Tibial artery (tissue), 4 donors: ENCODE measurements at regions not wholly inside any gene's neighbourhood (a gene's known extent, or its start where the extent isn't known, plus 50 kb on each side); places are given as distances from the start of the nearest gene placed in this dataset.
"Not testable (repeated sequence)": the region's sequence is repeated elsewhere in the genome, so short reads cannot be mapped to it uniquely, and the experiment has no call there.

Experiments used
- DNase-seq, 2 donors: peaks; one replicate each; pipeline ENCODE4 v3.0.0-alpha.2; 2019
- H3K27ac ChIP-seq, 2 donors: fragments of 200-600 bp; sonication (generic) in 1 of 2; 1 replicate in 1 of 2; 2 replicates in 1 of 2; pipeline ENCODE4 v1.5.1; 2018 to 2019; ENCODE audit warnings: mild to moderate bottlenecking in 1 of 2
- H3K27me3 ChIP-seq, 2 donors: fragments of 200-600 bp; sonication (generic) in 1 of 2; one replicate each; pipeline versions ENCODE4 v1.5.1 to v1.6.0; 2016 to 2019
- H3K36me3 ChIP-seq, 3 donors: fragments of 200-600 bp; sonication (generic) in 2 of 3; one replicate each; pipeline ENCODE4 v1.5.1; 2016 to 2019; ENCODE audit warnings: mild to moderate bottlenecking in 2 of 3
- H3K4me1 ChIP-seq, 4 donors: fragments of 200-600 bp; sonication (generic) in 2 of 4; 1 replicate in 3 of 4; 2 replicates in 1 of 4; pipeline ENCODE4 v1.5.1; 2016 to 2019
- H3K4me3 ChIP-seq, 2 donors: fragments of 200-600 bp; sonication (generic) in 1 of 2; 1 replicate in 1 of 2; 2 replicates in 1 of 2; pipeline ENCODE4 v1.5.1; 2018 to 2019; ENCODE audit warnings: mild to moderate bottlenecking in 2 of 2
- H3K9me3 ChIP-seq, 3 donors: fragments of 200-600 bp; sonication (generic) in 1 of 3; one replicate each; pipeline ENCODE4 v1.5.1; 2016 to 2019
- intact Hi-C: fragments of 100-400 bp; cut with DNase I; formaldehyde crosslinking; loops from one replicate; pipeline ENCODE4 v1.15.0; 2023; ENCODE audit warnings: low total_unique reads
- TF ChIP-seq, protein P1 (sequence below), 2 experiments: fragments of 200-600 bp in 1 of 2; fragments of 450-650 bp in 1 of 2; IDR thresholded peaks; one replicate each; pipeline ENCODE4 v1.5.1; 2017 to 2019; ENCODE audit warnings: antibody characterized with exemption in 2 of 2, mild to moderate bottlenecking in 1 of 2, moderate library complexity in 1 of 2

DNA sequence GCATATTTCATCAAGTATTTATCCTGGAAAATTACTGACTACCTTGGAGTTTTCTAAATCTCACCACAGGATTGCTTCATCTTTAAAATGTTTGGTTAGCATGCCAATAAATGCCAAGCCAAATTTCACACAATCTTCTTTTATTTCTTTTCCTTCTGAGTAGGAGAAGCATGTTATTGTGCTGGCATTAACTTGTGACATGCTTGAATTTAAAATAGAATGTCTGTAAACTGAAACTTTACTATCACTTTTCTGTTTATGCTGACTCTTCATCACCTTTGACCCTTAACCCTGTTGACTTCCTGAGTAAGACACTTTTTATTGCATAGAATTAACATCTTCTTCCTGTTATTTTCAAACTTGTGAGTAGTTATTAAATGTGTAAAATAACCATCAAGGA lies 56.2 kb upstream of the LRRTM4 start:
- TF ChIP-seq, protein P1, sequence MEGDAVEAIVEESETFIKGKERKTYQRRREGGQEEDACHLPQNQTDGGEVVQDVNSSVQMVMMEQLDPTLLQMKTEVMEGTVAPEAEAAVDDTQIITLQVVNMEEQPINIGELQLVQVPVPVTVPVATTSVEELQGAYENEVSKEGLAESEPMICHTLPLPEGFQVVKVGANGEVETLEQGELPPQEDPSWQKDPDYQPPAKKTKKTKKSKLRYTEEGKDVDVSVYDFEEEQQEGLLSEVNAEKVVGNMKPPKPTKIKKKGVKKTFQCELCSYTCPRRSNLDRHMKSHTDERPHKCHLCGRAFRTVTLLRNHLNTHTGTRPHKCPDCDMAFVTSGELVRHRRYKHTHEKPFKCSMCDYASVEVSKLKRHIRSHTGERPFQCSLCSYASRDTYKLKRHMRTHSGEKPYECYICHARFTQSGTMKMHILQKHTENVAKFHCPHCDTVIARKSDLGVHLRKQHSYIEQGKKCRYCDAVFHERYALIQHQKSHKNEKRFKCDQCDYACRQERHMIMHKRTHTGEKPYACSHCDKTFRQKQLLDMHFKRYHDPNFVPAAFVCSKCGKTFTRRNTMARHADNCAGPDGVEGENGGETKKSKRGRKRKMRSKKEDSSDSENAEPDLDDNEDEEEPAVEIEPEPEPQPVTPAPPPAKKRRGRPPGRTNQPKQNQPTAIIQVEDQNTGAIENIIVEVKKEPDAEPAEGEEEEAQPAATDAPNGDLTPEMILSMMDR (IDR thresholded peaks at IDR 0.05): no peak
- intact Hi-C loops: no loop called here
- no peak for DNase-seq
- H3K27me3 ChIP-seq: no peaks in the 10 kb centered on the region
- no peaks in the 10 kb centered on the region for H3K9me3 ChIP-seq
- H3K27ac ChIP-seq: no peak overlapping the region
- no peak overlapping the region for H3K4me3 ChIP-seq
- H3K4me1 ChIP-seq: no peaks in the 10 kb centered on the region
- H3K36me3 ChIP-seq: no peaks in the 10 kb centered on the region

DNA sequence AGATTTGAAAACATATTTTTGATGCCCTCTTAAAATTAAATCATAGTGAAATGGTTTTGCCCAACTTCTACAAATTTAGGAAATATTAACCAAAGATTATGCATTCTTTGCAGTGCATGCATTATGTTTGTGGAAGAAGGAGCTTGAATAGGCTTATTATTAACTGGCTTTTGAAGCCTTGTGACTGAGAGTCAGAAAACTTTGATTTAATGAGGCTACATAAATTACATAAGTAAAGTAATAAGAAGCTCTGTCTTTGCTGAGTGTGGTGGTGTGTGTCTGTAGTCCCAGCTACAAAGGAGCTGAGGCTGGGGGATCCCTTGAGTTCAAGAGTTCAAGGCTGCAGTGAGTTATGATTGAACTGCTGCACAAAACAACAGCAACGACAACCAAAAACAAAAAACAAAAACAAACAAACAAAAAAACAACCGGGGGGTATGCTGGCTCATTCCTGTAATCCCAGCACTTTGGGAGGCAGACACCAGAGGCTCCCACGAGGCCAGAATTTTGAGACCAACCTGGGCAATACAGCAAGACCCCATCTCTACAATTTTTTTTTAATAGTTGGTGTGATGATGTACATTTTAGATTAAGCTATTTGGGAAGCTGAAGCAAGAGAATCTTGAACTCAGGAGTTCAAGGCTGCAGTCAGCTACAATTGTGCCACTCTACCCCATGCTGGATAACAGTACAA lies 57.0 kb upstream of the LRRTM4 start:
- Histone ChIP-seq H3K36me3 (no peaks in the 10 kb centered on the region), H3K9me3 (no peaks in the 10 kb centered on the region), H3K4me1 (no peaks in the 10 kb centered on the region), H3K4me3 (no peak overlapping the region), H3K27ac (no peak overlapping the region), H3K27me3 (no peaks in the 10 kb centered on the region)
- DNase-seq: no peak
- intact Hi-C loops: no loop called here
- TF ChIP-seq, protein P1 (IDR thresholded peaks at IDR 0.05): no peak

DNA sequence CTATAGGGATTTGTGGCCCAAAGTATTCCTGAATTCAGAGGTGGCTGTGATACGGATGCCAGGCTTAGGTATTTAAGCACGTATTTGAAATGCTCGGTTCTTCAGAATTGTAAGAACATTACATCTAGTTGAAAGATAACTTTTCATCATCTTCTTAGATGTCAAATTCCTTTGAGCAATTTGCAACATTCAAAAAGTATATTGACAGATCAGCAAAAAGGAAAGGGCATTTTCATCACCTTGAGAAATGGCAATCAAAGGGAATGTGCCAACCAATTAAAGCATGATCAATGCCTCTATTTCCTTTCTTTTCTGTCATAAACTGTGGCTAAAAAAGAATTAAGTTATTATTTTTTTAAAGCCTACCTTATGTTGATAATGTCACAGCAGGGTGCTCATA lies 66.3 kb upstream of the LRRTM4 start:
- TF ChIP-seq, protein P1 (IDR thresholded peaks at IDR 0.05): no peak
- intact Hi-C loops: no loop called here
- no peaks in the 10 kb centered on the region for H3K4me1 ChIP-seq
- H3K36me3 ChIP-seq: no peaks in the 10 kb centered on the region
- H3K4me3 ChIP-seq: no peak overlapping the region
- H3K27ac ChIP-seq: no peak overlapping the region
- DNase-seq: no peak
- H3K9me3 ChIP-seq: no peaks in the 10 kb centered on the region
- H3K27me3 ChIP-seq: no peaks in the 10 kb centered on the region

DNA sequence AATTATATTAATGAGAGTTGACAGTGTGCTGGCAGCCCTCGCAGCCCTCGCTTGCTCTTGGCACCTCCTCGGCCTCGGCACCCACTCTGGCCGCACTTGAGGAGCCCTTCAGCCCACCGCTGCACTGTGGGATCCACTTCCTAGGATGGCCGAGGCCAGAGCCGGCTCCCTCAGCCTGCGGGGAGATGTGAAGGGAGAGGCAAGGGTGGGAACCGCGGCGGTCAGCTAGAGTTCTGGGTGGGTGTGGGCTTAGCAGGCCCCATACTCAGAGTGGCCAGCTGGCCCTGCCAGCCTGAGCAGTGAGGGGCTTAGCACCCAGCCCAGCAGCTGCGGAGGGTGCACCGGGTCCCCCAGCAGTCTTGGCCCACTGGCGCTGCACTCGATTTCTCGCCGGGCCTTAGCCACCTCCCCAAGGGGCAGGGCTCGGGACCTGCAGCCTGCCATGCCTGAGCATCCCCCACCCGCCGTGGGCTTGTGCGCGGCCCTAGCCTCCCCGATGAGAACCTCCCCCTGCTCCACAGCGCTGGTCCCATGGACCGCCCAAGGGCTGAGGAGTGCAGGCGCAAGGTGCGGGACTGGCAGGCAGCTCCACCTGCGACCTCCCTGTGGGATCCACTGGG lies 68.2 kb upstream of the LRRTM4 start:
- Histone ChIP-seq H3K36me3 (no peaks in the 10 kb centered on the region), H3K4me3 (no peak overlapping the region), H3K27me3 (no peaks in the 10 kb centered on the region), H3K9me3 (no peaks in the 10 kb centered on the region), H3K27ac (no peak overlapping the region), H3K4me1 (no peaks in the 10 kb centered on the region)
- intact Hi-C loops: no loop called here
- DNase-seq: no peak
- TF ChIP-seq, protein P1 (IDR thresholded peaks at IDR 0.05): no peak

DNA sequence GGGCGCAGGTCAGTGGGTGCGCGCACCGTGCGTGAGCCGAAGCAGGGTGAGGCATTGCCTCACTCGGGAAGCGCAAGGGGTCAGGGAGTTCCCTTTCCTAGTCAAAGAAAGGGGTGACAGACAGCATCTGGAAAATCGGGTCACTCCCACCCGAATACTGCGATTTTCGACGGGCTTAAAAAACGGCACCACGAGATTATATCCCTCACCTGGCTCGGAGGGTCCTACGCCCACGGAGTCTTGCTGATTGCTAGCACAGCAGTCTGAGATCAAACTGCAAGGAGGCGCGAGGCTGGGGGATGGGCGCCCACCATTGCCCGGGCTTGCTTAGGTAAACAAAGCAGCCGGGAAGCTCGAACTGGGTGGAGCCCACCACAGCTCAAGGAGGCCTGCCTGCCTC lies 70.8 kb upstream of the LRRTM4 start:
- H3K36me3 ChIP-seq, H3K27me3 ChIP-seq, H3K27ac ChIP-seq, intact Hi-C loops, H3K4me1 ChIP-seq, H3K4me3 ChIP-seq, H3K9me3 ChIP-seq, DNase-seq: not testable (repeated sequence)

DNA sequence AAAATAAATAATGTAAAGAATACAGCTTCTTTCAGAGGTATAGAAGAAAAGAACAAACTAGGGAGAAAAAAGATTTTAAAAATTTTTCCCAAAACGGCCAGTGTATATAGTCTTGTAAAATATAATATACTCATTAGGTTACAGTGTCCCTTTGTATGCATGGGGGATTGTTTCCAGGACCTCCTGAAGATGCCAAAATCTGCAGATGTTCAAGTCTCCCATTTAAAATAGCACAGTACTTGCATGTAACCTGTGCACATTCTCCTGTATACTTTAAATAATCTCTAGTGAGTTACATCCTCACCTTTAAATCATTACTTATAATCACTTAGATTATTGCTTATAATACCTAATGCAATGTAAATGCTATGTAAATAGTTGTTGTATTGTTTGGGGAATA lies 80.6 kb upstream of the LRRTM4 start:
- intact Hi-C loops: no loop called here
- DNase-seq: no peak

More for the DNA sequence above, 80.6 kb upstream of the LRRTM4 start:
- H3K4me3 ChIP-seq: no peak overlapping the region
- no peak overlapping the region for H3K27ac ChIP-seq
- H3K36me3 ChIP-seq: no peaks in the 10 kb centered on the region
- no peaks in the 10 kb centered on the region for H3K9me3 ChIP-seq
- H3K4me1 ChIP-seq: no peaks in the 10 kb centered on the region
- no peaks in the 10 kb centered on the region for H3K27me3 ChIP-seq
- TF ChIP-seq, protein P1 (IDR thresholded peaks at IDR 0.05): no peak
